ENCODE measurements at regions not wholly inside any gene's neighbourhood (a gene's known extent, or its start where the extent isn't known, plus 50 kb on each side); places are given as distances from the start of the nearest gene placed in this dataset.

DNA sequence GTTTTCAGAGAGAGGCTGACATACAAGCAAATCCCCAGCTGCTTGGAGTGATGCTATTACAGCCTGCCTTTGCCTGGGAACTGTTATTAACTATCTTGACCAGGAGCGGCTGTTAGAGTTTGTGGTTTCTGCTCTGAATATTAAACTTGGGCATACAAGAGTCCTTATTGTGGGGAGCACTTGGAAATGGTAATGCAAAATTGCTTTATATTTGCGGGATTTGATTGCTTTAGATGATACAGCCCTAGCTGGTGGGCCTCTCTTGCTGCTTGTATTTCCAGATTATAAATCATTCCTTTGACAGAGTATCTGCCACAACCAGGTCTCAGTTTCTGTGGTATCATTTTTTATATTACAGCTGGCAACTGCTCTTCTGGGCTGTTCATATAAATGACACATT lies 101.9 kb upstream of the FAM204A start:
- Histone ChIP-seq H3K4me3 (ENCODE audit: low read depth, low read length) (no peak overlapping the region), H3K36me3 (ENCODE audit: control insufficient read depth, insufficient read depth, low read length) (no peaks in the 10 kb centered on the region), H3K27me3 (ENCODE audit: control insufficient read depth, insufficient read depth, low read length) (no peaks in the 10 kb centered on the region; the same call in 1 of the 2 replicates)
- CTCF ChIA-PET = interaction anchor here (3.7 kb wide), 1 partner anchor 15 kb away, joined by 20 read pairs; no protein-coding TSS in a partner anchor
- TF ChIP-seq, protein P1, sequence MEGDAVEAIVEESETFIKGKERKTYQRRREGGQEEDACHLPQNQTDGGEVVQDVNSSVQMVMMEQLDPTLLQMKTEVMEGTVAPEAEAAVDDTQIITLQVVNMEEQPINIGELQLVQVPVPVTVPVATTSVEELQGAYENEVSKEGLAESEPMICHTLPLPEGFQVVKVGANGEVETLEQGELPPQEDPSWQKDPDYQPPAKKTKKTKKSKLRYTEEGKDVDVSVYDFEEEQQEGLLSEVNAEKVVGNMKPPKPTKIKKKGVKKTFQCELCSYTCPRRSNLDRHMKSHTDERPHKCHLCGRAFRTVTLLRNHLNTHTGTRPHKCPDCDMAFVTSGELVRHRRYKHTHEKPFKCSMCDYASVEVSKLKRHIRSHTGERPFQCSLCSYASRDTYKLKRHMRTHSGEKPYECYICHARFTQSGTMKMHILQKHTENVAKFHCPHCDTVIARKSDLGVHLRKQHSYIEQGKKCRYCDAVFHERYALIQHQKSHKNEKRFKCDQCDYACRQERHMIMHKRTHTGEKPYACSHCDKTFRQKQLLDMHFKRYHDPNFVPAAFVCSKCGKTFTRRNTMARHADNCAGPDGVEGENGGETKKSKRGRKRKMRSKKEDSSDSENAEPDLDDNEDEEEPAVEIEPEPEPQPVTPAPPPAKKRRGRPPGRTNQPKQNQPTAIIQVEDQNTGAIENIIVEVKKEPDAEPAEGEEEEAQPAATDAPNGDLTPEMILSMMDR (IDR thresholded peaks at IDR 0.05; ENCODE audit: insufficient read depth, low read depth, low read length) = no peak
- POLR2A ChIA-PET = no interaction called here
- DNase-seq (ENCODE audit: low read depth) = no peak

GRCh38 chr10:118442032-118442431 lies 99.9 kb upstream of the FAM204A start:
- no peaks in the 10 kb centered on the region; the same call in none of the 2 replicates for H3K27me3 ChIP-seq (ENCODE audit: control insufficient read depth, insufficient read depth, low read length)
- H3K36me3 ChIP-seq (ENCODE audit: control insufficient read depth, insufficient read depth, low read length) = no peaks in the 10 kb centered on the region
- H3K4me3 ChIP-seq (ENCODE audit: low read depth, low read length) = no peak overlapping the region
- TF ChIP-seq, protein P1 (IDR thresholded peaks at IDR 0.05; ENCODE audit: insufficient read depth, low read depth, low read length) = no peak
- ChIA-PET POLR2A (no interaction called here), CTCF (interaction anchor here (1.0 kb wide), 1 partner anchor 17 kb away, joined by 4 read pairs; no protein-coding TSS in a partner anchor)
- DNase-seq (ENCODE audit: low read depth) = no peak

DNA sequence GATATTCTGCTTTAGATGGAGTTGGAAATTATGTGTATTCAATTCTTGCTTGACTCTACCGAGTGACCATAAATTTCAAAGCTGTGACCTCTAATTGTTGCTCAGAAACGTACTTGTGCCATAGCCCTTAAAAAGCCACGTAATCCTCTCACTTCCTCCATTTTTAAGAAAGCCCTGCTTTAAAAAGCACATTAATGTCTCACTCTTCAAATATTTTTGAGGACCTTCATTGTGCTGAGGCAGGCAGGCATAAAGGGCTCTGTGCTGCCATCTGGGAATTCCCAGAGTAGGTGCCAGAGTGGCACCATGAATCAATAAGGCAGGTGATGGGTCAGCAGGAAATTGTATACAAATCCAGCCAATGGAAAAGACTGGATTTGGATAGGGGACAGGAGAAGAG lies 97.7 kb upstream of the FAM204A start:
- TF ChIP-seq, protein P1 (IDR thresholded peaks at IDR 0.05; ENCODE audit: insufficient read depth, low read depth, low read length) = no peak
- Histone ChIP-seq H3K27me3 (ENCODE audit: control insufficient read depth, insufficient read depth, low read length) (no peaks in the 10 kb centered on the region; the same call in 1 of the 2 replicates), H3K36me3 (ENCODE audit: control insufficient read depth, insufficient read depth, low read length) (no peaks in the 10 kb centered on the region), H3K4me3 (ENCODE audit: low read depth, low read length) (no peak overlapping the region)
- ChIA-PET CTCF (interaction anchor here (0.5 kb wide), 1 partner anchor 17 kb away, joined by 3 read pairs; no protein-coding TSS in a partner anchor), POLR2A (no interaction called here)
- DNase-seq (ENCODE audit: low read depth) = no peak

DNA sequence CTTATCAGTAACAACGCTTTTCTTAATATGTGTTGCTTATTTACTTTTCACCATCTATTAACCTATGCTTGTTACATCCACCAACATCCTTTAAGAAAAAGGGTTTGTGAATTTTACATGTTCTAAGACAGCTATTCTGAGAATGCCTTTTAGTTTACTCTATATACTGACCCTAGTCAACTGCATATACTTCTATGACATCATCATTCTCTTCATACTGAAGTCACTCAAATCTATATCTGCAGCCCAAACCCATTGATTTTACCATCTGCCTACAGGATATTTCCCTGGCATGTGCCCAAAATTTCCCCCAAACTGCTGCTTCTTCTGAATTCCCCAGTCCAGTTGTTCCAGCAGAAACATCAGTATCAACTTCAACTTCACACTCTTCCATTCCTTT lies 94.6 kb upstream of the FAM204A start:
- POLR2A ChIA-PET = no interaction called here
- Histone ChIP-seq H3K27me3 (ENCODE audit: control insufficient read depth, insufficient read depth, low read length) (no peaks in the 10 kb centered on the region; the same call in 1 of the 2 replicates), H3K36me3 (ENCODE audit: control insufficient read depth, insufficient read depth, low read length) (no peaks in the 10 kb centered on the region), H3K4me3 (ENCODE audit: low read depth, low read length) (no peak overlapping the region)
- CTCF ChIA-PET = interaction anchor here (1.0 to 2.0 kb wide), 2 partner anchors 13 to 23 kb away, joined by 3 to 5 read pairs; no protein-coding TSS in a partner anchor
- DNase-seq (ENCODE audit: low read depth) = no peak
- TF ChIP-seq, protein P1 (IDR thresholded peaks at IDR 0.05; ENCODE audit: insufficient read depth, low read depth, low read length) = no peak

DNA sequence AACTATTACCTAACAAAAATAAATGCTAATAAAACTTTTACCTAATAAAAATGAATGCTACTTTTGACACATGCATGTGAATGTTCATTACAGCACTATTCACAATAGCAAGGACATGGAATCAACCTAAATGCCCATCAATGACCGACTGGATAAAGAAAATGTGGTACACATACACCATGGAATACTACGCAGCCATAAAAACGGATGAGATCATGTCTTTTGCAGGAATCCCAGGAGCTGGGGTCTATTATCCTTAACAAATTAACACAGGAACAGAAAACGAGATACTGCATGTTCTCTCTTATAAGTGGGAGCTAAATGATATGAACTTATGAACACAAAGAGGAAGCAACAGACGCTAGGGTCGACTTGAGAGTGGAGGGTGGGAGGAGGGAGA lies 88.1 kb upstream of the FAM204A start:
- Histone ChIP-seq H3K27me3 (ENCODE audit: control insufficient read depth, insufficient read depth, low read length) (no peaks in the 10 kb centered on the region), H3K36me3 (ENCODE audit: control insufficient read depth, insufficient read depth, low read length) (no peaks in the 10 kb centered on the region), H3K4me3 (ENCODE audit: low read depth, low read length) (no peak overlapping the region)
- DNase-seq (ENCODE audit: low read depth) = no peak
- POLR2A ChIA-PET = no interaction called here
- CTCF ChIA-PET = interaction anchor here (1.0 to 1.3 kb wide), 3 partner anchors 9 to 739 kb away, joined by 3 read pairs; no protein-coding TSS in a partner anchor
- TF ChIP-seq, protein P1 (IDR thresholded peaks at IDR 0.05; ENCODE audit: insufficient read depth, low read depth, low read length) = no peak
